ENCODE measurements at regions not wholly inside any gene's neighbourhood (a gene's known extent, or its start where the extent isn't known, plus 50 kb on each side); places are given as distances from the start of the nearest gene placed in this dataset.

- no peak for ATAC-seq
- BruUV-seq (replicated peaks): no TSS peak
These were observed 145.1 kb upstream of the NRSN1 start for GRCh38 chr6:23980965-23981364.

GRCh38 chr6:23981923-23982322 lies 144.1 kb upstream of the NRSN1 start:
- no peak overlapping the region for H3K9ac ChIP-seq (ENCODE audit: low read length)
- H2AFZ ChIP-seq (ENCODE audit: low read depth, low read length, poor library complexity, severe bottlenecking): no peak overlapping the region
- POLR2A ChIA-PET: no interaction called here
- no peaks in the 10 kb centered on the region for H3K9me3 ChIP-seq (ENCODE audit: control insufficient read depth in 1 of 2, insufficient read depth in 1 of 2, low read depth in 1 of 2, low read length in 2 of 2)
- no peaks in the 10 kb centered on the region for H3K79me2 ChIP-seq (ENCODE audit: insufficient read depth, low read length)
- H3K4me1 ChIP-seq (ENCODE audit: control insufficient read depth in 1 of 2, insufficient read depth in 2 of 2, low read length in 2 of 2): no peaks in the 10 kb centered on the region
- no TSS peak for BruUV-seq (replicated peaks)
- H3K9me2 ChIP-seq (ENCODE audit: insufficient read depth): no peaks in the 10 kb centered on the region
- intact Hi-C loops (cut with micrococcal nuclease): no loop called here
- ATAC-seq: no peak
- no peak overlapping the region for H3K4me3 ChIP-seq (replicated peaks in 1 of 2; ENCODE audit: low read depth in 1 of 2, low read length in 2 of 2)
- no peaks in the 10 kb centered on the region for H3K36me3 ChIP-seq (ENCODE audit: control insufficient read depth in 1 of 2, insufficient read depth in 2 of 2, low read length in 2 of 2)
- H3K27me3 ChIP-seq (ENCODE audit: insufficient read depth, low read length): no peaks in the 10 kb centered on the region
- no peak for DNase-seq (ENCODE audit: low read depth, low spot score)
- no peak overlapping the region for H3K27ac ChIP-seq (ENCODE audit: low read depth, low read length)
- RAD21 ChIA-PET (ENCODE audit: low non-redundant PET in 1 of 2, low total read pairs in 2 of 2, uncharacterized antibody in 2 of 2, unreplicated experiment in 2 of 2): no interaction called here
- no peak overlapping the region for H3K4me2 ChIP-seq (ENCODE audit: low read length)
- CTCF ChIA-PET: no interaction called here
- TF ChIP-seq SIN3A (IDR thresholded peaks at IDR 0.05; ENCODE audit: low read depth): no peak
- no peak for TF ChIP-seq CBX3 (IDR thresholded peaks at IDR 0.05; ENCODE audit: low read depth)
- no peak for TF ChIP-seq ZBTB33 (IDR thresholded peaks at IDR 0.05; ENCODE audit: extremely low read depth, insufficient replicate concordance, low read length)
- no peak for TF ChIP-seq ATF3 (IDR thresholded peaks at IDR 0.05)
- no peak for TF ChIP-seq SP1 (IDR thresholded peaks at IDR 0.05; ENCODE audit: low read depth)
- TF ChIP-seq MAX (IDR thresholded peaks at IDR 0.05): no peak
- TF ChIP-seq EGR1 (IDR thresholded peaks at IDR 0.05; ENCODE audit: low read depth): no peak
- no peak for TF ChIP-seq SRF (IDR thresholded peaks at IDR 0.05; ENCODE audit: low read depth)
- no peak for TF ChIP-seq POLR2AphosphoS5 (IDR thresholded peaks at IDR 0.05; ENCODE audit: low read depth, low read length)
- no peak for TF ChIP-seq ELF1 (IDR thresholded peaks at IDR 0.05; ENCODE audit: borderline replicate concordance, low read depth)
- no peak for TF ChIP-seq CTCF (IDR thresholded peaks at IDR 0.05 in 2 of 3, conservative IDR thresholded peaks at IDR 0.05 in 1 of 3; ENCODE audit: borderline replicate concordance in 1 of 3, insufficient read depth in 1 of 3, low read depth in 2 of 3, low read length in 2 of 3)
- TF ChIP-seq CEBPB (IDR thresholded peaks at IDR 0.05; ENCODE audit: low read depth): no peak
- TF ChIP-seq YY1 (IDR thresholded peaks at IDR 0.05; ENCODE audit: extremely low read depth, insufficient replicate concordance, low read depth, low read length): no peak
- no peak for TF ChIP-seq FOSL1 (IDR thresholded peaks at IDR 0.05; ENCODE audit: low read depth)
- TF ChIP-seq ZNF274 (IDR thresholded peaks at IDR 0.05; ENCODE audit: low read depth, low read length): no peak
- no peak for TF ChIP-seq TCF7L2 (IDR thresholded peaks at IDR 0.05; ENCODE audit: borderline replicate concordance, extremely low read depth, insufficient read depth, insufficient read length)
- no peaks in the 10 kb centered on the region for H4K20me1 ChIP-seq (ENCODE audit: insufficient read depth)

More at GRCh38 chr6:23980965-23981364, 145.1 kb upstream of the NRSN1 start:
- no peak overlapping the region for H3K27ac ChIP-seq (ENCODE audit: low read depth, low read length)
- H3K9me2 ChIP-seq (ENCODE audit: insufficient read depth): no peaks in the 10 kb centered on the region
- no peaks in the 10 kb centered on the region for H3K79me2 ChIP-seq (ENCODE audit: insufficient read depth, low read length)
- no peaks in the 10 kb centered on the region for H3K36me3 ChIP-seq (ENCODE audit: control insufficient read depth in 1 of 2, insufficient read depth in 2 of 2, low read length in 2 of 2)
- no peak overlapping the region for H2AFZ ChIP-seq (ENCODE audit: low read depth, low read length, poor library complexity, severe bottlenecking)
- H3K9ac ChIP-seq (ENCODE audit: low read length): no peak overlapping the region
- H3K4me1 ChIP-seq (ENCODE audit: control insufficient read depth in 1 of 2, insufficient read depth in 2 of 2, low read length in 2 of 2): no peaks in the 10 kb centered on the region
- no peaks in the 10 kb centered on the region for H4K20me1 ChIP-seq (ENCODE audit: insufficient read depth)
- TF ChIP-seq POLR2A (IDR thresholded peaks at IDR 0.05; ENCODE audit: borderline replicate concordance, extremely low read depth, insufficient read depth, insufficient read length): no peak
- no peak for TF ChIP-seq JUND (IDR thresholded peaks at IDR 0.05)
- TF ChIP-seq EZH2 (IDR thresholded peaks at IDR 0.05): no peak
- no peak for TF ChIP-seq YY1 (IDR thresholded peaks at IDR 0.05; ENCODE audit: extremely low read depth, insufficient replicate concordance, low read depth, low read length)
- TF ChIP-seq EZH2phosphoT487 (IDR thresholded peaks at IDR 0.05; ENCODE audit: borderline replicate concordance): no peak
- no peak for TF ChIP-seq EGR1 (IDR thresholded peaks at IDR 0.05; ENCODE audit: low read depth)
- ChIA-PET CTCF (no interaction called here), RAD21 (ENCODE audit: low non-redundant PET in 1 of 2, low total read pairs in 2 of 2, uncharacterized antibody in 2 of 2, unreplicated experiment in 2 of 2) (no interaction called here), POLR2A (no interaction called here)
- H3K27me3 ChIP-seq (ENCODE audit: insufficient read depth, low read length): no peaks in the 10 kb centered on the region
- intact Hi-C loops (cut with micrococcal nuclease): no loop called here
- no peak overlapping the region for H3K4me3 ChIP-seq (replicated peaks in 1 of 2; ENCODE audit: low read depth in 1 of 2, low read length in 2 of 2)
- DNase-seq (ENCODE audit: low read depth, low spot score): no peak
- H3K9me3 ChIP-seq (ENCODE audit: control insufficient read depth in 1 of 2, insufficient read depth in 1 of 2, low read depth in 1 of 2, low read length in 2 of 2): no peaks in the 10 kb centered on the region
- H3K4me2 ChIP-seq (ENCODE audit: low read length): no peak overlapping the region
